ENCODE measurements at regions not wholly inside any gene's neighbourhood (a gene's known extent, or its start where the extent isn't known, plus 50 kb on each side); places are given as distances from the start of the nearest gene placed in this dataset.

GRCh38 chr17:77872714-77873499 lies 85.6 kb upstream of the TNRC6C start:
- TF ChIP-seq CTCF (IDR thresholded peaks at IDR 0.05): no peak
- no peak for TF ChIP-seq POLR2AphosphoS5 (IDR thresholded peaks at IDR 0.05)

Measured in breast epithelium (tissue), 3 donors.